ENCODE measurements at regions not wholly inside any gene's neighbourhood (a gene's known extent, or its start where the extent isn't known, plus 50 kb on each side); places are given as distances from the start of the nearest gene placed in this dataset.

GRCh38 chr12:115102450-115102849 lies 418.5 kb upstream of the TBX3 start:
- TF ChIP-seq CTCF (IDR thresholded peaks at IDR 0.05), result no peak
- TF ChIP-seq POLR2AphosphoS5 (IDR thresholded peaks at IDR 0.05), result no peak
